Mucosa of stomach (tissue), 1 donor: ENCODE measurements at regions not wholly inside any gene's neighbourhood (a gene's known extent, or its start where the extent isn't known, plus 50 kb on each side); places are given as distances from the start of the nearest gene placed in this dataset.

Experiments used
- H3K27me3 ChIP-seq: one replicate; pipeline ENCODE4 v1.7.0; 2013; ENCODE audit warnings: mild to moderate bottlenecking, low read length; ENCODE audit not compliant: control insufficient read depth, insufficient read depth
- H3K36me3 ChIP-seq: one replicate; pipeline ENCODE4 v1.7.0; 2013; ENCODE audit warnings: low read length; ENCODE audit not compliant: control insufficient read depth, insufficient read depth
- H3K4me1 ChIP-seq: one replicate; pipeline ENCODE4 v1.7.0; 2013; ENCODE audit warnings: mild to moderate bottlenecking, low read length; ENCODE audit not compliant: control insufficient read depth, insufficient read depth
- H3K4me3 ChIP-seq: one replicate; pipeline ENCODE4 v1.7.0; 2013; ENCODE audit warnings: low read length
- H3K9ac ChIP-seq: one replicate; pipeline ENCODE4 v1.7.0; 2013; ENCODE audit warnings: mild to moderate bottlenecking, low read length, moderate library complexity
- H3K9me3 ChIP-seq: one replicate; pipeline ENCODE4 v1.7.0; 2013; ENCODE audit warnings: mild to moderate bottlenecking, low read length, moderate library complexity; ENCODE audit not compliant: control insufficient read depth
- donor health status: Pancreatic carcinoma.

DNA sequence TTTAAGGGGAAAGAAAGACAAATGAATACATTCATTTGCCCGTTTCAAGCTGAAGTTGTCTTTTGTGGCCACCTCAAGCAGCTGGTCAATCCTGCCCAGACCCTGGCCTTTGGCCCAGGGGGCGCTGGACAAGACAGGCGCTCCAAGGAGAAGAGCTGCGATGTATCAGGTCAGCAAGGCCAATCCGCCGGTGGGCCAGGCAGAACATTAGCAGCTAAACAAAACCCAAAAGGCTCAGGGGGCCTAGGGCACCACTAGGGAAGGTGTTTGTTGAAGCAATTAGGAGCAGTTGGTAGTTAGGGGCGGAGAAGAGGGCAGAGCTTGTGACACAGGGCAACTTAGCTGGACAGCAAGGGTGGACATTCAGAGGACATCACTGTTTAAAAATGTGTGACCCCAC, 60.8 kb upstream of the TMEM33 start:
- Histone ChIP-seq H3K9me3 (no peaks in the 10 kb centered on the region), H3K9ac (no peak overlapping the region), H3K27me3 (peaks cover 67% of the 10 kb centered on the region), H3K36me3 (no peaks in the 10 kb centered on the region), H3K4me1 (no peaks in the 10 kb centered on the region), H3K4me3 (no peak overlapping the region)

- Histone ChIP-seq H3K27me3 (peaks cover 65% of the 10 kb centered on the region), H3K9ac (no peak overlapping the region), H3K4me3 (no peak overlapping the region), H3K36me3 (no peaks in the 10 kb centered on the region), H3K4me1 (no peaks in the 10 kb centered on the region), H3K9me3 (no peaks in the 10 kb centered on the region)
Observed at GRCh38 chr4:41873380-41874295, 61.6 kb upstream of the TMEM33 start.

DNA sequence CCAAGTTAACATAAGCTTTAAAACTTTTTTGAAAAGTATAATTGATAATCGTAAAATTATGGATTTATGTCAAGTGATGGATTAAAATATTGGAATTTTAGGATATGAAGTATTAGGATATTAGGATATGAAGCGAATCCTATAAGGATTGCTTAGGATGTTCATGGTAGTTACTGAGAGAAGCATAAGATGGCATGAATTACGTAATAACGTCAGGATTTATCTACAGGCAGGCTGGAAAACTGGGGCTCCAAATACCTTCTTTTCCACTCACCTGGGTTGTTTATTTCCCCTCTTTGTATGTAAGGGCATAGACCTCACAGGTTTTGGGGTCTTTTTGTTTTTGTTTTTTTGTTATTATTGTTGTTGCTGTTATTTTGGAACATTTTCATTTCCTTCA, 65.2 kb upstream of the TMEM33 start:
- Histone ChIP-seq H3K4me1 (no peaks in the 10 kb centered on the region), H3K27me3 (peaks cover 65% of the 10 kb centered on the region), H3K9me3 (no peaks in the 10 kb centered on the region), H3K9ac (no peak overlapping the region), H3K4me3 (no peak overlapping the region), H3K36me3 (no peaks in the 10 kb centered on the region)

DNA sequence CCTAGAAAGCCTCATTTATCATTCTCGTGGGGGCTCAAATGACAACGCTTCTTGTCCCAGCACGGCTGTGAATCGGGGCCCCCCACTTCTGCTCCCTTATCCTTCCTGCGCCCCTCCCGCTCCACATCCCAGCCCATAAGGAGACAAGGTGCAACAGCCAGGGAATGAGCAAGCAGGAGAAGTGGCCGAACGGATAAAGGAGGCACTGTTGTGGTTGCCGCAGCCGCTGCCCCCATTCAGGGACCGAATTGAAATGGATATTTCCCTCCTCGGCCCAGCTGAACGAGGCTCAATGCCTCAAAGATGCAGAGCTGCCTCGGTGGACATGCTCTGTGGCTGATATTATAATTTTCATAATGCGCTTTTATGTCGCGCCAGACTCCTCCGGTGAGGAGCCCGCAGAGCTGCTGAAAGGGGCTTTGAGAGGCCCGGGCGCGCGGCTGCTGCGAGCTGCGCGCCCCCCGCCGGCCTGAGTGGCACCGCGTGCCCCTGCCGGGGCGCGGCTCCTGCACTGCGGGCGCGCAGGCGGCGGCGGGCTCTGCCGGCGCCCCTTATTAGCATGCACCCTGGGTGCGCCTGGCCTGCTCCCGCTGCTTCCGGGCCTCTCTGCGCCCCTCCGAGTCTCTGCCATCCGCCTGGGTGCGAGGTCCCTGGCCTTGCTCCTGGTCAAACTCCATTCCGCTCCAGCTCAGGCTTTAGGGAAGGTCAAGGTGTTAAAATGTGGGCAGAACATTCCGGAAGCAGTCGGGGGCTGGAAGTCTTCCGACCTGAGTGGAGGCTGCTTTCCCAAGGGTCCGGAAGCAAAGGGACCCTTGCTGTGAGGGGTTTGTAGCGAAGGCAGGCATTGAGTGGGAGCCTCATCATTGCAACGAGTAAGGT, 68.2 kb upstream of the TMEM33 start:
- Histone ChIP-seq H3K4me1 (no peaks in the 10 kb centered on the region), H3K4me3 (no peak overlapping the region), H3K9ac (no peak overlapping the region), H3K27me3 (peaks cover 54% of the 10 kb centered on the region), H3K9me3 (no peaks in the 10 kb centered on the region), H3K36me3 (no peaks in the 10 kb centered on the region)

DNA sequence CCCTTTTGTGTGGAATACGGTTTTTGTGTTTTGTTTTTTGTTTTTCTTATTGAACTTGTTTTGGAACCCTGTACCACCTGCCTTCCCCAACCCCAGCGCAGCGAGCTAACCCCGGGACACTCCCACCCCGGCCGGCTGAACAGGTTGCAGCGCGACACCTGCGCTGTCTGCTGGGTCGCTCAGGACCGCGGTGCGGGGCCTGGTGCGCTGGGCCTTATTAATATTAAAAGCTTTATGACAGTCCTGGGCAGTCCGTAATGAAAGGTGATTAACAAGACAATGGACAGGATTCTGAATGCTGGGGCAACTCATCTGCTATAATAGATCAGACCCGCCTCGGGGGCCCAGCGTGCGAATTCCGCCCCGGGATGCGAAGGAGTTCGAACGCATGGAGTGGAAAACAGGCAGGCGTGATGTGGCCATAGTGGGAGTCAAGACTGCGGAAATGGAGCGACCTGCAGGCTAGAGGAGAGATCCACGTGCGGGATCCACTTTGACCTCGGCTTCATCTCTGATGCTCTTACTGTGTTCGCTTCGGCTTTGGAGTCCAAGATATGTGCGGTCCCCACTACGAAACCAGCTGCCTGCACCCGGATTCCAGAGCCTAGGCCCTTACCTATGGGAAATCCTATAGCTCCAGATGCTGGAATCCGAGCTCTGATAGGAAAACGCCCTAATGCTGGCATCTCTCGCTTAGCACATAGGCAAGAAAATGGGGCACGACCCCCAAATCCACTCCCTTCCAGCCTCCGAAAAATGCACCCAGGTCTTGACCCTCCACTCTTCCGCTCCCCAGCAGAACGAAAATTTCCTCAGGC, 69.0 kb upstream of the TMEM33 start:
- no peaks in the 10 kb centered on the region for H3K4me1 ChIP-seq
- H3K27me3 ChIP-seq: peaks cover 54% of the 10 kb centered on the region
- no peaks in the 10 kb centered on the region for H3K36me3 ChIP-seq
- H3K9ac ChIP-seq: no peak overlapping the region
- no peaks in the 10 kb centered on the region for H3K9me3 ChIP-seq
- H3K4me3 ChIP-seq: no peak overlapping the region

GRCh38 chr4:41865306-41865980, 69.8 kb upstream of the TMEM33 start:
- Histone ChIP-seq H3K27me3 (peaks cover 54% of the 10 kb centered on the region), H3K4me3 (no peak overlapping the region), H3K9me3 (no peaks in the 10 kb centered on the region), H3K9ac (no peak overlapping the region), H3K36me3 (no peaks in the 10 kb centered on the region), H3K4me1 (no peaks in the 10 kb centered on the region)

DNA sequence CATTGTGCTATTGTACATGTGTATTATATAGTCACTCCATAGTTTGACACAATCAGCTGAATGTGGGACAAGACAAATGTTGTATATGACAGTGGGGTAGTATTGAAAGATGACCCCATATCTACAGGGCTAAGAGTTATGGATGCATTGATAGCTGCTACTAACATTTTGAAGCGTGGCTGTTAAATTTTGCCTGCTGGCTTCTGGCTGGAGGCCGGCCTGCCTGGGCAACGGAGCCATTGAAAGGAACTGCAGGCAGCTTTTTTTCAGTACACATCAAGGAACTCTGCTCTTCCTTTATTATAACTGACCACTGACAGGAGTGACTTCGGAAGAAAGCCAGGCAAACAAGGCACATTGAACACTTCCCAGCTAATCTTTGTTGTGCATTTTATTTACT, 76.1 kb upstream of the TMEM33 start:
- Histone ChIP-seq H3K4me1 (no peaks in the 10 kb centered on the region), H3K9ac (no peak overlapping the region), H3K4me3 (no peak overlapping the region), H3K27me3 (peaks cover 7% of the 10 kb centered on the region), H3K9me3 (no peaks in the 10 kb centered on the region), H3K36me3 (no peaks in the 10 kb centered on the region)

DNA sequence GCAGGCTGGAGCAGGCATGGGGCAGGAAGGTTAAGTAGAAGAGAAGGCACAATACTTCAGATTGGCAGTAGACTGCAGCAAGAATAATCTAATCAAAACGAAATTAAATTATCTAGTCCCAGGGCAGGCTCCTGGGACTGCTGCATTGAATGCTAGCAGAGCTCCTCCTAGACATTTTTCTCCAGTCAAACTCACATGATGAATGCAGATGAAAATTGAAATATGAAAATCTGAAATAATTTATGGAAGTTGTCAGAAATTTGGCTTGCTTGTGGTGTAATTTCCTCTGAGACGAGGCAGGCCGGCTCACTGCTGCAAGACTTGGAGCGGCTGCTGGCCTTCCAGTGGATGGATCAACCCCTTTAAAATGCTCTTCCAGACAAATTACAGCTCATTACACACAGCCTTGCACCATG, 78.0 kb upstream of the TMEM33 start:
- H3K9me3 ChIP-seq: no peaks in the 10 kb centered on the region
- no peak overlapping the region for H3K9ac ChIP-seq
- peaks cover 2% of the 10 kb centered on the region for H3K27me3 ChIP-seq

GRCh38 chr4:41856797-41857196, 78.4 kb upstream of the TMEM33 start:
- no peak overlapping the region for H3K9ac ChIP-seq
- H3K4me1 ChIP-seq: no peaks in the 10 kb centered on the region
- H3K9me3 ChIP-seq: no peaks in the 10 kb centered on the region
- peaks cover 2% of the 10 kb centered on the region for H3K27me3 ChIP-seq
- no peaks in the 10 kb centered on the region for H3K36me3 ChIP-seq
- H3K4me3 ChIP-seq: no peak overlapping the region

More for the DNA sequence above, 78.0 kb upstream of the TMEM33 start:
- Histone ChIP-seq H3K4me1 (no peaks in the 10 kb centered on the region), H3K4me3 (no peak overlapping the region), H3K36me3 (no peaks in the 10 kb centered on the region)

- H3K9me3 ChIP-seq: no peaks in the 10 kb centered on the region
- H3K27me3 ChIP-seq: peaks cover 2% of the 10 kb centered on the region
- H3K4me1 ChIP-seq: no peaks in the 10 kb centered on the region
- H3K36me3 ChIP-seq: no peaks in the 10 kb centered on the region
- no peak overlapping the region for H3K4me3 ChIP-seq
- H3K9ac ChIP-seq: no peak overlapping the region
Observed at GRCh38 chr4:41853973-41854372, 81.3 kb upstream of the TMEM33 start.

- no peaks in the 10 kb centered on the region for H3K36me3 ChIP-seq
- no peaks in the 10 kb centered on the region for H3K4me1 ChIP-seq
- H3K9ac ChIP-seq: no peak overlapping the region
- no peak overlapping the region for H3K4me3 ChIP-seq
- no peaks in the 10 kb centered on the region for H3K9me3 ChIP-seq
- H3K27me3 ChIP-seq: peaks cover 2% of the 10 kb centered on the region
Observed at GRCh38 chr4:41852229-41852628, 83.0 kb upstream of the TMEM33 start.
